ENCODE measurements at regions not wholly inside any gene's neighbourhood (a gene's known extent, or its start where the extent isn't known, plus 50 kb on each side); places are given as distances from the start of the nearest gene placed in this dataset.

GRCh38 chr5:117692606-117693005, 1118.0 kb upstream of the SEMA6A start:
- Histone ChIP-seq H2AFZ (ENCODE audit: low read length) (no peak overlapping the region), H4K20me1 (ENCODE audit: insufficient read depth, low read length) (no peaks in the 10 kb centered on the region), H3K27ac (ENCODE audit: low read depth, low read length, poor library complexity, severe bottlenecking) (no peak overlapping the region), H3K79me2 (ENCODE audit: insufficient read depth, low read depth, low read length) (no peaks in the 10 kb centered on the region), H3K4me3 (ENCODE audit: low read depth, low read length, poor library complexity, severe bottlenecking) (no peak overlapping the region), H3K36me3 (ENCODE audit: insufficient read depth, low read length) (no peaks in the 10 kb centered on the region), H3K9me2 (ENCODE audit: insufficient read depth, low read length) (no peaks in the 10 kb centered on the region), H3K9me3 (ENCODE audit: low read length) (no peaks in the 10 kb centered on the region), H3K4me2 (ENCODE audit: low read length) (no peak overlapping the region), H3K4me1 (ENCODE audit: insufficient read depth, low read length, poor library complexity, severe bottlenecking) (no peaks in the 10 kb centered on the region)
- no TSS peak for BruUV-seq (replicated peaks)
- ChIA-PET POLR2A (interaction anchor here (0.6 kb wide), 1 partner anchor 20 kb away, joined by 3 read pairs; no protein-coding TSS in a partner anchor), CTCF (ENCODE audit: unreplicated experiment) (no interaction called here)
- intact Hi-C loops (cut with micrococcal nuclease; ENCODE audit: unreplicated experiment): no loop called here
- no peak for DNase-seq (ENCODE audit: low spot score)
- TF ChIP-seq CTCF (conservative IDR thresholded peaks at IDR 0.05; ENCODE audit: low read length) (no peak), EZH2phosphoT487 (IDR thresholded peaks at IDR 0.05; ENCODE audit: borderline replicate concordance, low read depth, low read length) (no peak)

- no peak for TF ChIP-seq EZH2phosphoT487 (IDR thresholded peaks at IDR 0.05; ENCODE audit: borderline replicate concordance, low read depth, low read length)
- no peak for TF ChIP-seq CTCF (conservative IDR thresholded peaks at IDR 0.05; ENCODE audit: low read length)
- no peak for DNase-seq (ENCODE audit: low spot score)
- CTCF ChIA-PET (ENCODE audit: unreplicated experiment): no interaction called here
- no peaks in the 10 kb centered on the region for H3K9me3 ChIP-seq (ENCODE audit: low read length)
- no TSS peak for BruUV-seq (replicated peaks)
- no peak overlapping the region for H3K4me3 ChIP-seq (ENCODE audit: low read depth, low read length, poor library complexity, severe bottlenecking)
- no peaks in the 10 kb centered on the region for H3K9me2 ChIP-seq (ENCODE audit: insufficient read depth, low read length)
- no peak overlapping the region for H3K4me2 ChIP-seq (ENCODE audit: low read length)
- H3K4me1 ChIP-seq (ENCODE audit: insufficient read depth, low read length, poor library complexity, severe bottlenecking): no peaks in the 10 kb centered on the region
- no peak overlapping the region for H2AFZ ChIP-seq (ENCODE audit: low read length)
- POLR2A ChIA-PET: interaction anchor here (0.6 to 0.7 kb wide), 2 partner anchors 135 to 232 kb away, joined by 3 to 4 read pairs; no protein-coding TSS in a partner anchor
- no peak overlapping the region for H3K27ac ChIP-seq (ENCODE audit: low read depth, low read length, poor library complexity, severe bottlenecking)
- no peaks in the 10 kb centered on the region for H3K36me3 ChIP-seq (ENCODE audit: insufficient read depth, low read length)
- intact Hi-C loops (cut with micrococcal nuclease; ENCODE audit: unreplicated experiment): no loop called here
- H4K20me1 ChIP-seq (ENCODE audit: insufficient read depth, low read length): no peaks in the 10 kb centered on the region
- H3K79me2 ChIP-seq (ENCODE audit: insufficient read depth, low read depth, low read length): no peaks in the 10 kb centered on the region
These were observed 1116.7 kb upstream of the SEMA6A start for GRCh38 chr5:117691081-117691870.

GRCh38 chr5:117690612-117691011, 1116.0 kb upstream of the SEMA6A start:
- TF ChIP-seq EZH2phosphoT487 (IDR thresholded peaks at IDR 0.05; ENCODE audit: borderline replicate concordance, low read depth, low read length) (no peak), CTCF (conservative IDR thresholded peaks at IDR 0.05; ENCODE audit: low read length) (no peak)
- Histone ChIP-seq H3K27ac (ENCODE audit: low read depth, low read length, poor library complexity, severe bottlenecking) (no peak overlapping the region), H2AFZ (ENCODE audit: low read length) (no peak overlapping the region), H3K36me3 (ENCODE audit: insufficient read depth, low read length) (no peaks in the 10 kb centered on the region), H3K9me2 (ENCODE audit: insufficient read depth, low read length) (no peaks in the 10 kb centered on the region), H4K20me1 (ENCODE audit: insufficient read depth, low read length) (no peaks in the 10 kb centered on the region), H3K4me3 (ENCODE audit: low read depth, low read length, poor library complexity, severe bottlenecking) (no peak overlapping the region), H3K9me3 (ENCODE audit: low read length) (no peaks in the 10 kb centered on the region), H3K79me2 (ENCODE audit: insufficient read depth, low read depth, low read length) (no peaks in the 10 kb centered on the region), H3K4me1 (ENCODE audit: insufficient read depth, low read length, poor library complexity, severe bottlenecking) (no peaks in the 10 kb centered on the region), H3K4me2 (ENCODE audit: low read length) (no peak overlapping the region)
- POLR2A ChIA-PET: interaction anchor here (0.7 kb wide), 1 partner anchor 567 kb away, joined by 3 read pairs; no protein-coding TSS in a partner anchor
- no peak for DNase-seq (ENCODE audit: low spot score)
- CTCF ChIA-PET (ENCODE audit: unreplicated experiment): no interaction called here
- intact Hi-C loops (cut with micrococcal nuclease; ENCODE audit: unreplicated experiment): no loop called here
- BruUV-seq (replicated peaks): no TSS peak
